Liver (tissue), 7 donors: ENCODE measurements at regions not wholly inside any gene's neighbourhood (a gene's known extent, or its start where the extent isn't known, plus 50 kb on each side); places are given as distances from the start of the nearest gene placed in this dataset.
"Not testable (repeated sequence)": the region's sequence is repeated elsewhere in the genome, so short reads cannot be mapped to it uniquely, and the experiment has no call there.

Experiments used
- DNase-seq: peaks from one replicate; pipeline ENCODE4 v3.0.0-alpha.2; 2017; ENCODE audit warnings: low spot score
- H3K27ac ChIP-seq, 2 donors: one replicate each; pipeline ENCODE4 v1.7.0; 2013; ENCODE audit warnings: inconsistent platforms in 2 of 2, low read length in 2 of 2, control low read depth in 1 of 2, low read depth in 1 of 2, mild to moderate bottlenecking in 1 of 2
- H3K27me3 ChIP-seq, 4 donors: one replicate each; pipeline versions ENCODE4 v1.6.1 to v1.7.0; 2013; ENCODE audit warnings: low read length in 3 of 4, inconsistent platforms in 1 of 4, mild to moderate bottlenecking in 1 of 4, moderate library complexity in 1 of 4; ENCODE audit not compliant: control insufficient read depth in 4 of 4, insufficient read depth in 4 of 4
- H3K36me3 ChIP-seq, 4 donors: one replicate each; pipeline versions ENCODE4 v1.6.1 to v1.7.0; 2013; ENCODE audit warnings: low read length in 3 of 4, mild to moderate bottlenecking in 3 of 4, low read depth in 1 of 4, moderate library complexity in 1 of 4; ENCODE audit not compliant: control insufficient read depth in 4 of 4, insufficient read depth in 3 of 4
- H3K4me1 ChIP-seq, 4 donors: one replicate each; pipeline versions ENCODE4 v1.6.1 to v1.7.0; 2013; ENCODE audit warnings: low read length in 3 of 4, mild to moderate bottlenecking in 3 of 4, moderate library complexity in 1 of 4; ENCODE audit not compliant: control insufficient read depth in 4 of 4, insufficient read depth in 4 of 4
- H3K4me3 ChIP-seq, 3 donors: one replicate each; pipeline versions ENCODE4 v1.6.1 to v1.7.0; 2013; ENCODE audit warnings: low read length in 3 of 3, control low read depth in 1 of 3, low read depth in 1 of 3, mild to moderate bottlenecking in 1 of 3
- H3K9ac ChIP-seq, 2 donors: one replicate each; pipeline ENCODE4 v1.7.0; 2013; ENCODE audit warnings: low read length in 2 of 2, mild to moderate bottlenecking in 2 of 2, moderate library complexity in 2 of 2, control low read depth in 1 of 2, low read depth in 1 of 2
- H3K9me3 ChIP-seq, 4 donors: one replicate each; pipeline versions ENCODE4 v1.6.1 to v1.7.0; 2013; ENCODE audit warnings: low read length in 3 of 4; ENCODE audit not compliant: control insufficient read depth in 4 of 4
- ATF3 ChIP-seq: IDR thresholded peaks from 2 replicates; pipeline ENCODE4 v1.6.1; 2016; ENCODE audit warnings: antibody characterized with exemption
- EGR1 ChIP-seq, 2 donors: IDR thresholded peaks; 2 replicates each; pipeline ENCODE4 v1.6.1; 2016 to 2018; ENCODE audit warnings: antibody characterized with exemption in 2 of 2, low read depth in 2 of 2
- FOXA1 ChIP-seq: IDR thresholded peaks from 2 replicates; pipeline ENCODE4 v1.6.1; 2016; ENCODE audit warnings: antibody characterized with exemption
- FOXA2 ChIP-seq: IDR thresholded peaks from 2 replicates; pipeline ENCODE4 v1.6.1; 2016; ENCODE audit warnings: antibody characterized with exemption
- GABPA ChIP-seq, 2 donors: IDR thresholded peaks in 1 of 2; conservative IDR thresholded peaks in 1 of 2; 2 replicates each; pipeline ENCODE4 v1.6.1; 2016; ENCODE audit warnings: antibody characterized with exemption in 2 of 2, mild to moderate bottlenecking in 1 of 2, moderate library complexity in 1 of 2
- HNF4G ChIP-seq: IDR thresholded peaks from 2 replicates; pipeline ENCODE4 v1.6.1; 2016; ENCODE audit warnings: antibody characterized with exemption
- JUND ChIP-seq, 2 donors: IDR thresholded peaks; 2 replicates each; pipeline ENCODE4 v1.6.1; 2016; ENCODE audit warnings: antibody characterized with exemption in 2 of 2
- MAX ChIP-seq: IDR thresholded peaks from 2 replicates; pipeline ENCODE4 v1.6.1; 2016; ENCODE audit warnings: antibody characterized with exemption
- NR2F2 ChIP-seq: IDR thresholded peaks from 2 replicates; pipeline ENCODE4 v1.6.1; 2016; ENCODE audit warnings: antibody characterized with exemption
- RAD21 ChIP-seq, 2 donors: IDR thresholded peaks; 2 replicates each; pipeline ENCODE4 v1.6.1; 2016; ENCODE audit warnings: antibody characterized with exemption in 2 of 2, mild to moderate bottlenecking in 2 of 2
- REST ChIP-seq: IDR thresholded peaks from 2 replicates; pipeline ENCODE4 v1.6.1; 2016; ENCODE audit warnings: antibody characterized with exemption, mild to moderate bottlenecking
- RXRA ChIP-seq, 2 donors: IDR thresholded peaks; 2 replicates each; pipeline ENCODE4 v1.6.1; 2017 to 2018; ENCODE audit warnings: antibody characterized with exemption in 2 of 2, mild to moderate bottlenecking in 1 of 2
- SP1 ChIP-seq: IDR thresholded peaks from 2 replicates; pipeline ENCODE4 v1.6.1; 2018; ENCODE audit warnings: antibody characterized with exemption, mild to moderate bottlenecking
- YY1 ChIP-seq: IDR thresholded peaks from 2 replicates; pipeline ENCODE4 v1.6.1; 2016; ENCODE audit warnings: antibody characterized with exemption, mild to moderate bottlenecking
- ZBTB33 ChIP-seq: IDR thresholded peaks from 2 replicates; pipeline ENCODE4 v1.6.1; 2016; ENCODE audit warnings: antibody characterized with exemption
- WGBS: extraction: QIAGEN DNeasy Blood & Tissue Kit; methylation state at CpG from one replicate; pipeline ENCODE4 v1.1.7; 2013; 5-methylcytosine and 5-hydroxymethylcytosine counted together
- donor health status: healthy.
- donor health status: healthy.
- donor health status: healthy.
- donor health status: healthy.

- TF ChIP-seq FOXA2 = no peak
- no peak for TF ChIP-seq GABPA (IDR thresholded peaks at IDR 0.05 in 1 of 2, conservative IDR thresholded peaks at IDR 0.05 in 1 of 2)
- TF ChIP-seq JUND (IDR thresholded peaks at IDR 0.05) = no peak
- no peak for TF ChIP-seq FOXA1
- TF ChIP-seq REST = no peak
- TF ChIP-seq MAX = no peak
- TF ChIP-seq YY1 = no peak
- no peak for TF ChIP-seq ATF3
- no peak for TF ChIP-seq ZBTB33
- no peak for DNase-seq
- Histone ChIP-seq H3K27ac (no peak overlapping the region), H3K9ac (no peak overlapping the region), H3K27me3 (no peaks in the 10 kb centered on the region), H3K9me3 (peaks cover 0 to 3% (median 0%) of the 10 kb centered on the region in 4 donors), H3K4me1 (peaks cover 0 to 8% (median 2%) of the 10 kb centered on the region in 4 donors), H3K36me3 (no peaks in the 10 kb centered on the region), H3K4me3 (no peak overlapping the region)
- WGBS = 54% methylated on average over 2 of the region's 2 CpGs
These were observed 211.6 kb downstream of the RAP2B start for GRCh38 chr3:153373606-153374005.

- H3K9ac ChIP-seq, H3K4me3 ChIP-seq, DNase-seq, H3K27ac ChIP-seq, H3K9me3 ChIP-seq, H3K36me3 ChIP-seq, H3K4me1 ChIP-seq, H3K27me3 ChIP-seq: not testable (repeated sequence)
- WGBS = 90% methylated on average over 24 of the region's 24 CpGs
These were observed 216.3 kb downstream of the RAP2B start for GRCh38 chr3:153378366-153378765.

GRCh38 chr3:153379516-153379915, 217.5 kb downstream of the RAP2B start:
- H3K4me3 ChIP-seq = no peak overlapping the region
- no peaks in the 10 kb centered on the region for H3K27me3 ChIP-seq
- H3K9ac ChIP-seq = no peak overlapping the region
- H3K36me3 ChIP-seq = no peaks in the 10 kb centered on the region
- TF ChIP-seq JUND (IDR thresholded peaks at IDR 0.05) (no peak), ZBTB33 (no peak), MAX (no peak), SP1 (no peak), RAD21 (IDR thresholded peaks at IDR 0.05) (no peak), EGR1 (IDR thresholded peaks at IDR 0.05; ENCODE audit: low read depth in 2 of 2) (no peak), RXRA (IDR thresholded peaks at IDR 0.05) (no peak), REST (no peak), FOXA1 (no peak), HNF4G (no peak), NR2F2 (no peak)
- H3K9me3 ChIP-seq = no peaks in the 10 kb centered on the region
- no peak overlapping the region for H3K27ac ChIP-seq
- no peaks in the 10 kb centered on the region for H3K4me1 ChIP-seq
- DNase-seq = no peak
- WGBS = 43% methylated on average over 1 of the region's 1 CpG
